MCF 10A (cell line): ENCODE measurements at regions not wholly inside any gene's neighbourhood (a gene's known extent, or its start where the extent isn't known, plus 50 kb on each side); places are given as distances from the start of the nearest gene placed in this dataset.
A peak's percentile ranks its signal among the peaks of the same experiment; 100 is the strongest.

Source experiments
- BruUV-seq: library from RNA; stranded (reverse); fragments of 400-500 nt; replicated peaks from 2 replicates; lab custom pipeline; 2021; lab: Mats Ljungman, UMichigan
- CTCF ChIA-PET: fragments of 300-600 bp; sonication (Branson Sonifier 250); formaldehyde crosslinking; extraction: SDS; loops from one replicate; lab custom pipeline; 2021; ENCODE audit warnings: antibody characterized with exemption, inconsistent platforms; lab: Yijun Ruan, JAX
- POLR2A ChIA-PET: fragments of 300-600, 350-650 bp; sonication (Branson Sonifier 250); formaldehyde crosslinking; extraction: SDS; loops from one replicate; lab custom pipeline; 2020; ENCODE audit warnings: antibody characterized with exemption, inconsistent platforms; lab: Yijun Ruan, JAX
- DNase-seq: peaks from one replicate; pipeline ENCODE4 v3.0.0-alpha.2; 2018; ENCODE audit not compliant: unreplicated experiment
- H3K27ac Mint-ChIP-seq: one replicate; pipeline ENCODE4 v1.8.0; 2022; ENCODE audit warnings: mild to moderate bottlenecking, low read depth, mixed read lengths; ENCODE audit not compliant: unreplicated experiment
- H3K27me3 Mint-ChIP-seq: one replicate; pipeline ENCODE4 v1.8.0; 2022; ENCODE audit warnings: mixed read lengths; ENCODE audit not compliant: insufficient read depth, unreplicated experiment
- H3K36me3 Mint-ChIP-seq: one replicate; pipeline ENCODE4 v1.8.0; 2022; ENCODE audit warnings: mild to moderate bottlenecking, moderate library complexity, mixed read lengths; ENCODE audit not compliant: insufficient read depth, unreplicated experiment
- H3K4me1 Mint-ChIP-seq: one replicate; pipeline ENCODE4 v1.8.0; 2022; ENCODE audit warnings: mixed read lengths; ENCODE audit not compliant: insufficient read depth, unreplicated experiment
- H3K4me3 Mint-ChIP-seq: one replicate; pipeline ENCODE4 v1.8.0; 2022; ENCODE audit warnings: mild to moderate bottlenecking, moderate library complexity, mixed read lengths; ENCODE audit not compliant: unreplicated experiment
- H3K9me3 Mint-ChIP-seq: one replicate; pipeline ENCODE4 v1.8.0; 2022; ENCODE audit warnings: mixed read lengths; ENCODE audit not compliant: unreplicated experiment
- intact Hi-C: fragments of 100-400 bp; cut with micrococcal nuclease; formaldehyde crosslinking; loops from 2 replicates; pipeline ENCODE4 v1.14.1; 2022
- TF ChIP-seq, protein P1 (sequence below): fragments of 200-600 bp; IDR thresholded peaks from one replicate; pipeline ENCODE4 v1.8.0; 2022; ENCODE audit warnings: antibody characterized with exemption, mild to moderate bottlenecking; ENCODE audit not compliant: unreplicated experiment

DNA sequence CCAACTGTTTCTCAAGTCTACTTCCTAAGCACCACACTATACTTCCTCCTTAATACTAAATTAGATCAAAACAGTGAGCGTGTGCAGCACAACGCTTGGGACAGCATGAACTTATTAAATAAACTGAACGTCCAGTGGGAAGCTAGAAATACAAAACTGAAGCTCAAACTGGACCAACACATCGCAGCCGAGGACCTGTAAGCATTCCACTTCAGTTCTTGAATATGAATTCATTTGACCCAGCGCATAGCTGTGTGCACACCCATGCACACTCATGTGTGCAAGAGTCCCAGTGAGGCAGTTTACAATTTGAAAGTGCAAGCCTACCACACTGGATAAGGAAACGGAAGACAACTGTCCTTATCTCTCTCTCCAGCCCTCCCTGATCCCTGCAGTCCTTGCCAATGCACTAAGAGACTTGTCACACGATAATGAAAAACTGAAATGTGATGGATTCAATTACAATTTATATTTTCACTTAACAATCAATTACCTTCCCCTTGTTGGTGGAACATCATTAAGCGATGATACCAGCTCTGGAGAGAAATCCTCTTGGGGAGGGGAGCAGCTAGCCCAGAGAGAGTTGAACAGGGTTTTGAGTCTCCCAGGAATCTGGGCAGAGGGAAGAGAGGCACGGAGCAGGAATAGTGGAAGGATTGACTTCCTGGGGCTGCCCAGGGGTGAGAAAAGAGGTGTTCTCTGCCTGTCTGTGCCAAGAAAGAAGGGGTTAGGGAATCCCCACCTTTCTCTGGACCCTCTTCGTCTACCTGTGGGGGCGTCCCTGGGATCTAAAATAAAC, 186.5 kb upstream of the KLHL29 start:
- H3K4me3 Mint-ChIP-seq = no peak overlapping the region
- TF ChIP-seq, protein P1, sequence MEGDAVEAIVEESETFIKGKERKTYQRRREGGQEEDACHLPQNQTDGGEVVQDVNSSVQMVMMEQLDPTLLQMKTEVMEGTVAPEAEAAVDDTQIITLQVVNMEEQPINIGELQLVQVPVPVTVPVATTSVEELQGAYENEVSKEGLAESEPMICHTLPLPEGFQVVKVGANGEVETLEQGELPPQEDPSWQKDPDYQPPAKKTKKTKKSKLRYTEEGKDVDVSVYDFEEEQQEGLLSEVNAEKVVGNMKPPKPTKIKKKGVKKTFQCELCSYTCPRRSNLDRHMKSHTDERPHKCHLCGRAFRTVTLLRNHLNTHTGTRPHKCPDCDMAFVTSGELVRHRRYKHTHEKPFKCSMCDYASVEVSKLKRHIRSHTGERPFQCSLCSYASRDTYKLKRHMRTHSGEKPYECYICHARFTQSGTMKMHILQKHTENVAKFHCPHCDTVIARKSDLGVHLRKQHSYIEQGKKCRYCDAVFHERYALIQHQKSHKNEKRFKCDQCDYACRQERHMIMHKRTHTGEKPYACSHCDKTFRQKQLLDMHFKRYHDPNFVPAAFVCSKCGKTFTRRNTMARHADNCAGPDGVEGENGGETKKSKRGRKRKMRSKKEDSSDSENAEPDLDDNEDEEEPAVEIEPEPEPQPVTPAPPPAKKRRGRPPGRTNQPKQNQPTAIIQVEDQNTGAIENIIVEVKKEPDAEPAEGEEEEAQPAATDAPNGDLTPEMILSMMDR = no peak
- H3K9me3 Mint-ChIP-seq = no peaks in the 10 kb centered on the region
- H3K4me1 Mint-ChIP-seq = no peaks in the 10 kb centered on the region
- H3K27me3 Mint-ChIP-seq = peaks cover 77% of the 10 kb centered on the region
- H3K27ac Mint-ChIP-seq = no peak overlapping the region
- intact Hi-C loops = loop anchor here (1.0 to 2.0 kb wide), 2 partner anchors 152 to 262 kb away; no protein-coding TSS in a partner anchor
- DNase-seq = no peak
- ChIA-PET POLR2A (no interaction called here), CTCF (interaction anchor here (0.5 to 2.4 kb wide), 18 partner anchors 9 to 564 kb away, joined by 3 to 9 read pairs (median 3); no protein-coding TSS in a partner anchor)
- no peaks in the 10 kb centered on the region for H3K36me3 Mint-ChIP-seq
- no TSS peak for BruUV-seq

- TF ChIP-seq, protein P1 = peak; percentile 63
- H3K9me3 Mint-ChIP-seq = no peaks in the 10 kb centered on the region
- H3K4me1 Mint-ChIP-seq = no peaks in the 10 kb centered on the region
- no peaks in the 10 kb centered on the region for H3K36me3 Mint-ChIP-seq
- intact Hi-C loops = loop anchor here (1.0 to 2.0 kb wide), 2 partner anchors 151 to 261 kb away; no protein-coding TSS in a partner anchor
- peaks cover 80% of the 10 kb centered on the region for H3K27me3 Mint-ChIP-seq
- ChIA-PET POLR2A (no interaction called here), CTCF (interaction anchor here (0.5 to 2.4 kb wide), 21 partner anchors 10 to 1077 kb away, joined by 3 to 9 read pairs (median 3); no protein-coding TSS in a partner anchor)
- peak; percentile 62 for DNase-seq
- H3K27ac Mint-ChIP-seq = no peak overlapping the region
- no TSS peak for BruUV-seq
- no peak overlapping the region for H3K4me3 Mint-ChIP-seq
These were observed 185.7 kb upstream of the KLHL29 start for GRCh38 chr2:23199115-23199918.

- no TSS peak for BruUV-seq
- no peaks in the 10 kb centered on the region for H3K36me3 Mint-ChIP-seq
- H3K4me3 Mint-ChIP-seq = no peak overlapping the region
- POLR2A ChIA-PET = interaction anchor here (0.5 kb wide), 1 partner anchor 340 kb away, joined by 3 read pairs; no protein-coding TSS in a partner anchor
- H3K4me1 Mint-ChIP-seq = no peaks in the 10 kb centered on the region
- peaks cover 76% of the 10 kb centered on the region for H3K27me3 Mint-ChIP-seq
- H3K27ac Mint-ChIP-seq = no peak overlapping the region
- intact Hi-C loops = no loop called here
- TF ChIP-seq, protein P1 = no peak
- CTCF ChIA-PET = interaction anchor here (0.5 to 2.4 kb wide), 15 partner anchors 9 to 1088 kb away, joined by 3 to 9 read pairs (median 4); no protein-coding TSS in a partner anchor
- H3K9me3 Mint-ChIP-seq = no peaks in the 10 kb centered on the region
- no peak for DNase-seq
These were observed 184.8 kb upstream of the KLHL29 start for GRCh38 chr2:23200068-23200786.
